GM12873 (cell line): ENCODE measurements at regions not wholly inside any gene's neighbourhood (a gene's known extent, or its start where the extent isn't known, plus 50 kb on each side); places are given as distances from the start of the nearest gene placed in this dataset.

Experiments
- TF ChIP-seq, protein P1 (sequence below): IDR thresholded peaks from 2 replicates; pipeline ENCODE4 v1.5.1; 2012; ENCODE audit warnings: low read depth, mild to moderate bottlenecking, moderate library complexity, low read length, control low read depth; ENCODE audit not compliant: insufficient read depth; ENCODE audit errors: missing control alignments

- TF ChIP-seq, protein P1, sequence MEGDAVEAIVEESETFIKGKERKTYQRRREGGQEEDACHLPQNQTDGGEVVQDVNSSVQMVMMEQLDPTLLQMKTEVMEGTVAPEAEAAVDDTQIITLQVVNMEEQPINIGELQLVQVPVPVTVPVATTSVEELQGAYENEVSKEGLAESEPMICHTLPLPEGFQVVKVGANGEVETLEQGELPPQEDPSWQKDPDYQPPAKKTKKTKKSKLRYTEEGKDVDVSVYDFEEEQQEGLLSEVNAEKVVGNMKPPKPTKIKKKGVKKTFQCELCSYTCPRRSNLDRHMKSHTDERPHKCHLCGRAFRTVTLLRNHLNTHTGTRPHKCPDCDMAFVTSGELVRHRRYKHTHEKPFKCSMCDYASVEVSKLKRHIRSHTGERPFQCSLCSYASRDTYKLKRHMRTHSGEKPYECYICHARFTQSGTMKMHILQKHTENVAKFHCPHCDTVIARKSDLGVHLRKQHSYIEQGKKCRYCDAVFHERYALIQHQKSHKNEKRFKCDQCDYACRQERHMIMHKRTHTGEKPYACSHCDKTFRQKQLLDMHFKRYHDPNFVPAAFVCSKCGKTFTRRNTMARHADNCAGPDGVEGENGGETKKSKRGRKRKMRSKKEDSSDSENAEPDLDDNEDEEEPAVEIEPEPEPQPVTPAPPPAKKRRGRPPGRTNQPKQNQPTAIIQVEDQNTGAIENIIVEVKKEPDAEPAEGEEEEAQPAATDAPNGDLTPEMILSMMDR = no peak
Observed at GRCh38 chr10:8245131-8245813, 190.8 kb downstream of the GATA3 start.

- TF ChIP-seq, protein P1 = no peak
Observed at GRCh38 chr10:8245814-8246142, 191.3 kb downstream of the GATA3 start.

DNA sequence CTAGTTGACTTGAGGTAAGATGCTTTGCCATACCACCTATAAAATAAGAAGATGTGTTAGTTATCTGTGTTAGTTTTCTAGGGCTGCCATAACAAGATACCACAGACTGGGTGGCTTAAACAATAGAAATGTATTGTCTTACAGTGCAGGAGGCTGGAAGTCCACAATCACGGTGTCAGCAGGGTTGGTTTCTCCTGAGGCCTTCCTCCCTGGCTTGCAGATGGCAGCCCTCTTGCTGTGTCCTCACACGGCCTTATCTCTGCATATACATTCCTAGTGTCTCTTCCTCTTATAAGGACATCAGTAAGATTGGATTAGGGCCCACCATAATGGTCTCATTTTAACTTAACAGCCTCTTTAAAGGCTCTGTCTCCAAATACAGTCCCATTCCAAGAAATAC, 192.1 kb downstream of the GATA3 start:
- TF ChIP-seq, protein P1 = no peak

GRCh38 chr10:8247191-8247590, 192.7 kb downstream of the GATA3 start:
- TF ChIP-seq, protein P1 = no peak

- TF ChIP-seq, protein P1 = no peak
Observed at GRCh38 chr10:8248868-8249267, 194.4 kb downstream of the GATA3 start.

DNA sequence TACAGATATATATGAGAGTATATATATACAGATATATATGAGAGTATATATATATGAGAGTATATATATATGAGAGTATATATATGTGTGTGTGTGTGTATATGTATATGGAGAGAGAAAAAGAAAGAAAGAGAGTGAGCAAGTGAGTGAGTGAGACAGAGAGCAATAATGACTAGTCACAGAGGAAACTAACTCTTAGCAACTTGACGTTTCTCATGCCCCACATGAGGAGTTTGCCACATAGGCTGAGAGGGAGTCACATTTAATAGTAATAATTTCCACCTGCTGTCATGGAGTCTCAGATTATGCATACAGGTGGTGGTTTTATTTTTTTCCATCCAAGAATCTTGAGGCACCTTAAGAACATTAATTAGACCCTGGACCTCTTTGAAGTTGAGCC, 199.9 kb downstream of the GATA3 start:
- TF ChIP-seq, protein P1 = no peak

GRCh38 chr10:8255301-8255700, 200.8 kb downstream of the GATA3 start:
- TF ChIP-seq, protein P1 = no peak
